ENCODE measurements at regions not wholly inside any gene's neighbourhood (a gene's known extent, or its start where the extent isn't known, plus 50 kb on each side); places are given as distances from the start of the nearest gene placed in this dataset.

DNA sequence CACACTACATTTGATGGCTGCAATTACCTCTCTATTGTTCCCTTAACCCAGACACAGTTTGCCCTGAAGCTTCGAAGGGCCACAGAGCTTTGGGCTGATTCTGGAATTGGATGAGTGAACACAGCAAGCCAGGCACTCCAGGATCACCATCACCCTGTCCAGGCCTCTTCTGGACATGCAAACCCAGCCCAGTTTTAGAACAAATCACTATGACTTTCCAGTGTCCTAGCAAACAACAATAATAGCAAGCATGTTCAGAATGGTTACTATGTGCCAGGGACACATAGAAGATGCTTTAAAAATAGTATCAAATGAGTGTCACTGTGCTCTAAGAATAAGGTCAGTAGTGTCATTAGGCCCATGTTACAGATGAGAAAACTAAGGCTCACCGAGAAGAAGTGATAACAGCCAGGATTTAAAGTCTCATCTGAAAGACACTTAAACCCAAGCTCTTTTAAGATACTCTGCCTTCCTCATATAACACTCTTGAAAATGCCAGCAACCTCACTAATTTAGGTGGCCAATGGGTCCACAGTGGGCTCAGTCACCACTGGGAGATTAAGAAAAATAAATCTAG is 191.7 kb upstream of the STK17B start:
- no peak for DNase-seq

DNA sequence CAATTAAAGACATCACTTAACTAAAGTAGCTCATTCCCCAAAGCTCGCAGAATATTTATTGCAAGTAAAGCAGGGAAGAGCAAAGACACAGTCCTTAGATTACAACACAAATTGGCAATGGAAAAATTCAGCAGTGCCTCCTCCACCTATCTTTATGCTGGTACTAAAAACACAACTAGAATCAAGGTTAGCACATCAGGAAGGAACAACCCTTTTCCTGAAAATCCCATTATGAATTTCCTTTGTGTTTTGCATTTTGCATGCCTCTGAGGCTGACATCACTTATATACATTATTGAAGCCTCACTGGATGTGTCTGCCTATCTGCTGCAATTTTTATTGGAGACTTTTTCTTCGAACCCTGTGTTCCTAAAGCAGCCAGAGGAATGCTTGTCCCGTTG is 193.8 kb upstream of the STK17B start:
- DNase-seq: no peak

DNA sequence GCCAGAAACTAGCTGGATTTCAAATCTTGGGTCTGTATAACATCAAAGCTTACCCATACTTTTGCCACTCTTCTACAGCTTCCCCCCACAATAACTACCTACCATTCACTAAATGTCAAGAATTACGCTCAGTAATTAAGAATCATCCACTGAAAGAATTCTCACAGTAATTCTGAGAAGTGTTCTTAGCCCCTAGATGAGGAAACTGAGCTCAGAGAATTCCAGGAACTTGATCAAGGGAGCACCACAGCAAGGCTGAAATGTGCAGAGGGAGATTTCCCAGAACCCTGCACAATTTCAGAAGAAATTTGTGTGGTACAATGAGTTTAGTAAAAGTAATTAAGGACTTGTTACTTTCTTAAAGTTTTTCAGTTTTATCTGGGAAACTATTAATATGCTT is 194.5 kb upstream of the STK17B start:
- DNase-seq: no peak

DNA sequence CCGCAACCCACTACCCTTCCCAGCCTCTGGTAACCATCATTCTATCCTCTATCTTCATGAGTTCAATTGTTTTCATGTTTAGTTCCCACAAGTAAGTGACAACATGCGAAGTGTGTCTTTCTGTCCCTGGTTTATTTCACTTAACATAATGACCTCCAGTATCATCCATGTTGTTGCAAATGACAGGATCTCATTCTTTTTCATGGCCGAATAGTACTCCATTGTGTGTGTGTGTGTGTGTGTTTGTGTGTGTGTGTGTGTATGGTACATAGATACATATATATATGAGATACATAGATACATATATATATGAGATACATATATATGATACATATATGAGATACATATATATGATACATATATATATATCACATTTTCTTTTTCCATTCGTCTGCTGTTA is 196.3 kb upstream of the STK17B start:
- DNase-seq: no peak

DNA sequence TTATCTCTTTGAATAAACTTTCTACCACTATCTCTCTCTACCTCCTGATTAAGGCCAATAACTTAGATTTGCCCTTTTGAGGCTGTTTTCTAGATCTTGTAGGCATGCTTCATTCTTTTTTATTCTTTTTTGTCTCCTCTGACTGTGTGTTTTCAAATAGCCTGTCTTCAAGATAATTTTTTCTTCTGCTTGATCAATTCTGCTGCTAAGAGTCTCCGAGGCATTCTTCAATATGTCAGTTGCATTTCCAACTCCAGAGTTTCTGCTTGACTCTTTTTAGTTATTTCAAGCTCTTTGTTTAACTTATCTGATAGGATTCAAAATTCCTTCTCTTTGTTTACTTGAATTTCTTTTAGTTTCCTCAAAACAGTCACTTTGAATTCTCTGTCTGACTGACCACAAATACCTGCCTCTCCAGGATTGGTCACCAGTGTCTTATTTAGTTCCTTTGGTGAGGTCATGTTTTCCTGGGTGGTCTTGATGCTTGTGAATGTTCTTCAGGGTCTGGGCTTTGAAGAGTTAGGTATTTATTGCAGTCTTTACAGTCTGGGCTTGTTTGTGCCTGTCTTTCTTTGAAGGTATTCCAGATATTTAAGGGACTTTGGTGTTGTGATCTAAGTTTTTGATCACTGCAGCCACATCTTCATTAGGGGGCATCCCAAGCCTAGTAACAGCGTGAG is 197.3 kb upstream of the STK17B start:
- DNase-seq: no peak

DNA sequence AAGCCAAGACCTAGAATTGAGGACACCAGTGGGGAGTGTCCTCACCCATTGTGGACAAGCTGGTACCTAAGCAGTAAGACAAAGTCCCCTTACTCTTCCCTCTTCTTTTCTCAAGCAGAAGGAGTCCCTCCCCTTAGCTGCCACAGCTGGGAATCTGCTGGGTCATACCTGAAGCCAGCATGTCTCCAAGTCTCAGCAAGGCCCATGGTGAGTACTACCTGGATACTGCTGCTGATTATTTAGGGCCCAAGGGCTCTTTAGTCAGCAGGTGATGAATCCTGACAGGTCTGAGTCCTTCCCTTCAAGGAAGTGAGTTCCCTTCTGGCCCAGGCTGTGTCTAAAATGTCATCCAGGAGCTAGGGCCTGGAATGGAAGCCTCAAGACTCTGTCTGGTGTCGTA is 198.6 kb upstream of the STK17B start:
- DNase-seq: no peak

DNA sequence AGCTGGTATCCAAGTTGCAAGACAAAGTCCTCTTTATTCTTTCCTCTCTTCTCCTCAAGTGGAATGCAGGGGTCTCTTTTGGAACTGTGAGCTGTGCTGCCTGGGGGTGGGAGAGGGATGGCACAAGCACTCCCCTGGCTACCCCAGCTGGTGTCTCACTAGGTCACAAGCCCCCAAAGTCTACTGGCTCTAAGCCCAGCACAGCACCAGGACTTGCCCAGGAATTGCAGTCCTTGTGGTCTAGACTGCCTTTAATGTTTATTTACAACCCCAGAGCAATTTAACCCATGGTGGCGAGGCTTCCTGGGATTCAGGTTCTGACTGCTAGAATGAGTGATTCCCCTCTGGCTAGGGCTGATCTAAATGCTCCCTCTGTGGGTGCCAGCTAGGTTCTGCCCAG is 199.0 kb upstream of the STK17B start:
- no peak for DNase-seq

DNA sequence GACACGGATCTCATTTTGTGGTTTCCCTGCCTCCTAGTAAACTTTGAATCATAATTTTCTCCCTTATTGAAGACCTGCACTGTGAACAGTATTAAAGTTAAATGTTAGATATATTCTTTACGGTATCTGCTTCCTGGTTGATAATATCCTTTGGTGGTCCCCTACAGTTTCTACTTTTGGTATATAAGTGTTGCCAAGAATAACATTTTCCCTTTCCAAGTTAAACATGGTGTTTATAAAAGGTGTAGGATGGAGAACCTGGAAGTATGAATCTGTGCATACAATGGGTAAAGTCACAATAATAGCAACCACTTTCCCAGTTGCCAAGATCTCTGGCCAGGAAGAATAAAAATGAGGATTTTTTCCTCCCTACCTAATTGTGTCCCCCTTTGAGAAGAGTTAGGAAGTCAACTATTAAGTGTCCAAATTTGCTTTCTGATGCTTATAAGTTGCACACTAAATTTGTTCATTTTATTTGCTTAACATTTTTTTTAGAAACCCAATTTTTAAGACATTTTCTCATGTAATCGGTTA is 201.0 kb upstream of the STK17B start:
- no peak for DNase-seq

DNA sequence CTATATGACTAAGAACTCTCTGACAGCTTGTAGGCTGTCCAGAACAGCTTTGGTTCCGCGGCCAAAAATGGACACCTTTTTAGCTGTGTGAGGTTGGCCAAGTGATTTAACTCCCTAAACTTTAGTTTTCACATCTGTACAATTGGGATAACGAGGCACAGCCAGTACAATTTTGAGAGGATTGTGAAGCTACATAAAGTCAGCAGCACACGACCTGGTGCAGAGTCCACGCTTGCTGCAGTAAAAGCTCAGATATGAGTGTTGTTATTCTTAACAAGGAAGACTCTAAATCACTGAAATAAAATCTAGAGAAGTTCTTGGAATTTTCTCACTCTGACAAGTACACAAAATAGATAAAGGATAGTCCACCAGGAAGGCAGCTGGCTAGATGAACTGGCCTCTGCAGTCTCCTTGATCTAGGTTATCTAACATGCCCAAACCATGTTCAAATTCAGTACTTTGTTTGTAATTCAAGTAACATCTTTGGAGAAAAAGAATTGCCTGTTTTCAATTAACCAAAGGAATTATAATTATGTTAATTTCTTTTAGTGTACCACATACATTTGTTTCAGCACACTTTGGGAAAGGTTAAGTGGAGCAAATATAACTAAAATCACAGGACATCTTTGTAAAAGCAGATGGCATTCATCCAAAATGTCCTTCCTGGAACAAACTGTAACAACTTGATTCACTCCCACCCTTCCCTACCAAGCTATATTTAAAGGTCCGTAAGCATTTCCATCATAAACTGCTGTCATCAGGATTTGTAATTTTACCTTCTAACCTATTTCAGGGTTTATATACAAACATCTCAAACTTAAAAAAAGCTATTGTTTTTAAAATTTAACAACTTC is 201.7 kb upstream of the STK17B start:
- no peak for DNase-seq

DNA sequence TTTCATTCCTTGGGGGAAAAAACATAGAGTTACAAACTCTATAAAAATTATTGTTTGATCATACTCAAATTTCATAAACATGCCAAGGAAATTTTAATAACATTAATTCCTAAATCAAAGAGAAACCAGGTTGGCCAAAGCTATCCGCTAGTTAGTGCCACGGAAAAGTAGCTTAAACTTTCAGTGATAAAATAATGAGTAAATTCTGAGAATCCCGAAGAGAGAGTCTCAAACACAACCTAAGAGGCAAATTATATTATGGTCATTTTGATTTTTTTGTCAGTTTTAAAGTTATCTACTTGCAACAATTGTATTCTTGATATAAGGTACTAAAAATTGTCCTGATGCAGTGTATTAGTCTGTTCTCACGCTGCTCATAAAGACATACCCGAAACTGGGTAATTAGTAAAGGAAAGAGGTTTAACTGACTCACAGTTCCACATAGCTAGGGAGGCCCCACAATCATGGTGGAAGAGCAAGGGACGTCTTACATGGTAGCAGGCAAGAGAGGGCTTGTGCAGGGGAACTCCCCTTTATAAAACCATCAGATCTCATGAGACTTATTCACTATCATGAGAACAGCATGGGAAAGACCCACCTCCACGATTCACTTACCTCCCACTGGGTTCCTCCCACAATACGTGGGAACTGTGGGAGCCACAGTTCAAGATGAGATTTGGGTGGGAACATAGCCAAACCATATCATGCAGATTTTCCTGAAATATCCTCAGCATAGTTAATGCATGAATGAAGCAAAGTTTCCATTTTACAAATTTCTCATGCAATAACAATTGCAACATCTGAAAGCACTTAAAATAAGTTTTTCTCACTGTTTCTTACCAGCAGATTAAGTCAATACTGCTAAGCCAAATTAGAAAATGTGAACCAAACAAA is 205.9 kb upstream of the STK17B start:
- no peak for DNase-seq

DNA sequence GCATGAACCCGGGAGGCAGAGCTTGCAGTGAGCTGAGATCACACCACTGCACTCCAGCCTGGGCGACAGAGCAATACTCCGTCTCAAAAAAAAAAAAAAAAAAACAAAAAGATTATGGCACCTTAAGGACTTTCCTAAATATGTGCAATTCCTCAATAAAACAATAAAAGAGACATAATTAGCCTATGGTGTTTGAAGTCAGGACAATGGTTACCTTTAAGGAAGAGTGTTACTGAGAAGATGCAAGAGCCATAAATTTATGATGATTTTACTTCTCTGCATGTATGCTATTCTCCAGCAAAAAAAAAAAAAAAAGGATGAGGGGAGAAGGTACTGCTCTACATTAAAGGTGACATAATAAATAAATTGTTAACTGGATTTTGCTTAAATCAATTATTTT is 208.2 kb upstream of the STK17B start:
- DNase-seq: no peak

DNA sequence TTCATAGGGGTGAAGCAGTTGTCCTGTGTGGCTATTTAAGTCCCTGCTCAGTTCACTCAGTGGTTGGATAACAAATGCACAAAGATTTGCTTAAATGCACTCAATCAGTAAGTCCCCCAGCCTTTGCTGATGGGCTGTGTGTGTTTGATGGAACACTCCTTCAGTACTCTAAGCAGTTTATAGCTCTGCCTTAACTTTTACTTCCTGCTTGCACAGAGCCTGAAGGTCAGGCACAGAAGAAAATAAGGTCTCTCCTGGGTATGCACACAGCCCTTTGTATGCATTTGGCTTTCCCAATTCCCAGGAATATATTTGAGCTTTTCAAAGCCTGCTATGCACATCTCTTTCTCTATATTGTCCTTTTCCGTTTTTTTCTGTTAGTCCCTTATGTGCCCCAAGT is 208.7 kb upstream of the STK17B start:
- no peak for DNase-seq

DNA sequence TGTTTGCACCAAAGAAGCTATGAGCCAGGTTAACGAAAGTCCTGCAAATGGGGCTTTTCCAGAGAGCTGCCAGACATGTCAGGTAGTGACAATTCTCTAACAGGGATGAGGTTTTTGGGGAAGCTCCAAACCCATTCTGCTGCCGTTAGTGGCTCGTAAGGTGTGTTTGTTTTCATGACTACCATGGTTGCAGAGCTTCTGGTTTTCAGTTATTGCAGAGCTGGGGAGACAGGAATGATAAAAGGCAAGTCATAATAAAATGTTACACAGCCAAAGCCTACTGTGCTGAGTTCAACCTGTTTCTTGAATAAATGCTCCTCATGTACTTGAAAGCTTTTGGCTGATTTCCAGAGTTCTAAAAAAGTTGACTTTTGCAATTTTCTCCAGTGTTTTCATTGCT is 209.2 kb upstream of the STK17B start:
- no peak for DNase-seq

DNA sequence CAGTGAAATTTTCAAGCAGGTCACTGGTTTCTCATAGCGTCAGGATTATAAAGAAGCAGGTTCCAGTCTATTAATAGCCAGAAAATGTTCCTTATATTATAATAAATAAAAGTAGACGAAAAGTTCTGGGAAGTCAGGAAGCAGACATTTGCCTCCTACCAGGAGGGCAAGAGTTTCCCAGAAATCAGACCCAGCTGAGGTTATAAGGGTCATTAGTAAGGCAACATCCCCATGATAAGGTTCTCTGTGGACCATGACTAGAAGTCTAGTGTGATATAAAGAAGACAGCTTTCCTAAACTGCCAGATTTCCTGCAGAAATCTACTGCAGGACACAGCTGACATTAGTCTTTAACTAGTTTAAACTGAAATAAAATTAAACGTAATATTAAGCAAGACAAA is 210.1 kb upstream of the STK17B start:
- no peak for DNase-seq

DNA sequence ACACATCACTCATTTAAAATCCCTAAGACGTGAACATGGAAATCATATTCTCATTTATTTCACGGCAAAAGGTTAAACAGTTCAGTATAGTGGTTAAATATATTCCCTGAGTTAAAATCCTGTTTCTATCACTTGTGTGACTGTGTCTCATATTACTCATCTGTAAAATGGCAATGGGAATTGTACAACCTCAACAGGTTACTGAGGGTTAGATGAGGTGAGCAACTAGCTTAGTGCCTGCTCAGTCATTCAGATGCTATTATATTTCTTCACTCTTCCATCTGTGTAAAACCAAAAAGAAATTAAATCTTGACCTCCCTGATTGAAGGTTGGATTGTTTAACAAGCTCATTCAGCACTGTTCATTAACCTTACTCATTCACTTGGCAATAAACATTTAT is 212.4 kb upstream of the STK17B start:
- DNase-seq: no peak

DNA sequence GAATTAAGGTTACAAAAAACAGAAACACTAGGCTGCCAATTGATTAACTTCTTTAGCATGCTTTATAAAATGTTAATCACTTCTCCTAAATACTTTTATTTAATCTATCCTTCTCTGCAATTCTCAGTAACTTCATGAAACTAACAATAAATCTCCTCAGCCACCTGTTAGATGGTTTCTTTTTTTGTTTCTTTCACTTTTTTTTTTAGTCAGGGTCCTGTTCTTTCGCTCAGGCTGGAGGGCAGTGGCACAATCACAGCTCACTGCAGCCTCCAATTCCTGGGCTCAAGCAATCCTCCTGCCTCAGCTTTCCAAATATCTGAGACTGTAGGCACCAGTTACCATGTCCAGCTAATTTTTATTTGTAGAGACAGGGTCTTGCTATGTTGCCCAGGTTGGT is 213.4 kb upstream of the STK17B start:
- no peak for DNase-seq

DNA sequence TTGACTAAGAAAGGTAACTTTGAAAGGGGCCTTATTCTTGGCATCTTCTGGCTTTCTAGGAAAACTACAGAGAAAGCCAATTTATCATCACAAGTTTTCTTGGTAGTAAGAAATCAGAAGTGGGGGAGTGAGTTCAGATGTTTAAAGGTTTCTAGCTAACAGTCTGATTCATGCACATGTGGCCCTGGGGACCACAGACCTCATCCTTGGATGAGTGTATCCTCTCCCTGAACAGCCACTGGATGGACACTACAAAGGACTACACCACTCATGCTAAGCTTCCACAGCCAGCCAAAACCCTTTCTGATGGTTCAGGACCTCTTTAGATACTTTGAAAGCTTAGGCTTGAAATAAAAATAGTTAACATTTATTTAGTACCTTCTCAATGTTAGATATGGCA is 218.3 kb upstream of the STK17B start:
- no peak for DNase-seq

DNA sequence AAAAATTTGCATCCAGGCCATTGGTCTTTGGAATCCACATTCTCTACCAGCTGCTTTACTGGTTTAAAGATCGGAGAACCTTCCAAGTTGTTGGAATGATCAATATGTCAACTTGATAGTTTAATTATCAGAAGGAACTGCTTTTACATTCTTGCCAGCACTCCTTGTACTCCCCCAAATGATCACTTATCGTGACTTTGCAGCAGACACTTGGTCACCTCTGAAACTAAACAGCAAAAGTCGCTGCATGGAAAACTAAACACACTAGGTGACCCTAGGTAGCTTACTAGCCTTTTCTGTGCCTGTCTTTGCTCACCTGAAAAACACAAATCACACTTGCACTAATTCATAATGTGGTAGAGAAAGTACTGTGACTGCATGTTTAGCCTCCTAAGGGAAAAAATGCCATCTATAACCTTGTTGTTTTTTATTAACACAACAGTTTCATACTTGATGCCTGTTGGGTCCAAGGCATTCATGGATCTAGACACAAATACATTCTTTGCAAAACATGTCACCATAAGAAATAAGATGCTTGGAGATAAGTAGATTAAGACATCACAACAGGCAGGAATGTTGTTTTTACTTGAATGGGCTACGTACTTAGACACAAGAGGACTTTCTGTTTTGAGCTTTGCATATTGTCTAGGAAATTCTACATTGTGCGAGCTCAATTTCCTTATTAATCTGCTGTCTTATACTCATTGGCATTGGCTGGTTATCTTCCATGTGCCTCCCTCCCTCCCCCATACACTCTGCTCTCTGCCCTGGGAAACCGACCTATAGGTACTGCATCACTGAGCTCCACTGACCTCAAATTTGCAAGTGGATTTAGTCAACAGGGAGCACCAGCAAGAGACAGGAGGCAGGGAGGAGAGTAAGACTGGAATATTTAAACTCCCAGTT is 219.1 kb upstream of the STK17B start:
- DNase-seq: no peak

DNA sequence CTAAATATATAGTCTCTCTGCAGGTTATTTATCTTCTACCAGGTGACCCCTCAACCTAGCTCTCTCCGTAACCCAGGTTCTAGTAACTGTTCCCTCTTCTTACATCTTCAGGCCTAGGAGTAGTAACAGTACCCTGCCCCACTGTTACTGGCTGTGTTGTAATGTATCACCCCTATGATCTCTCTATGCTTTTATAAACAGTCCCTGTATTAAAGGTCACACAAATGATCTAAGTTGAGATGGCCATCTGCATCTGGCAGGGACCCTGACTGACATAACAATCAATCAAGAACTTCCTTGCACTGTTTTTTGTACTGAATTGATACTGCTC is 219.7 kb upstream of the STK17B start:
- DNase-seq: no peak

DNA sequence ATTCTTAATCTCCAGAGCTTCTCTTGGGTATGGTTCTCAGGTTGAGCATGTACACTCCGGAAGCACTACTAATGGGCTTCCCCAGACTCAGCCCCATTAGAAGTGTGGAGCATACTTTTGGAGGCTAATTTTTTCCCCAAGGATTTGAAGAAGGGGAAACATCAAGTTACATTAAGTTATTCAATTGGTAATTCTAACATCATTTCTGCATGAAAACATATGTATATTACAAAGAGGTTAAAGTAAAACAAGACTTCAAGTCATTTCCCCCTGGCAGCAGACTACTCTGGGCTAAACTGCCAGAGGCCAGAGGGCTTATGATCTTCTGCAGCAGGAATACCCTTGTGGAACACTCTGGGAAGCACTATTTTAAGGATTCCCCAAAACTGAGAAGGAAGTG is 227.7 kb upstream of the STK17B start:
- DNase-seq: no peak

DNA sequence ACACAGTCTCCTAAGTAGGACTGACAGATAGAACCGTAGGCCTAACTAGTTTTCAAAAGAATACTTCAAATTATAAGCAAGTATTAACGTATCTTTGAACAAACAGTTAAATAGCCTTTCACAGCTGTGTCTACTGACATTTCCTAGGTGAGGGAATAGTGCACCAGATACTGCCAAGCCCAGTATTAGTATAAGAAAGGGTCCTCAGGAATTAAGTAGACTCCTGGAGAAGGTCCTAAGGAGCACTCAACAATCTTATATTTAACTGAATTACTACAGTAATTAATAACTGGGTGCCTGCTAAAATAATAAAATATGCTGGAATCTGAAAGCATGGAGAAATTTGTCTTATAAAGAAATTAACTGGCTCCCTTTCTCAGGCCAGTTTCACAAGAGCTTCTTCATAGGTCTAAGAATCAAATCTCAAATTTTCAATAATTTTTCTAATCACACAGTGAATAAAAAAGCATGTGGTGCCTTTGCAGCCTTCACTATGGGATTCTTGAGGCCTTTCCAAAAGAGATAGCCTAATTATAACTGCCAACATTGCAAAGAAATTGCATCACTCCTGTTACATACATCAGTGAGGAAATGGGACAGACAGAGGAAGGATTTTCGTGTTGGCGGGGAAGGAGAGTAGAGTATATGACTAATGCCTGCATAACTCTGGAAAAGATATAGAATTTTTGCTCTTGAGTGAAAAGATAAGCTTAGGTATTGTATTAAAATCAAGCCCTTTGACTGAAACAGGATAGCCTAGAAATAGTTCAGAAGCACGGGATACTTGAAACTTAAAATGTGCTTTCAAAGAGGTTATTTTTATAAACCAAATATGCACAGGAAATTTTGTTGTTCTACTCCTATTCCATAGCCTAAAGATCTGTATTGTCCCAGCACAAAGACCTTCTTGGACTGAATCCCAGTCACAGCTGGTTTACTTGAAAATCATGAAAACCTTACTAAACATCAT is 228.6 kb upstream of the STK17B start:
- DNase-seq: no peak
